ENCODE measurements at regions not wholly inside any gene's neighbourhood (a gene's known extent, or its start where the extent isn't known, plus 50 kb on each side); places are given as distances from the start of the nearest gene placed in this dataset.

- TF ChIP-seq CTCF (IDR thresholded peaks at IDR 0.05; ENCODE audit: low read depth, low read length, poor library complexity, severe bottlenecking): no peak
- no peak for TF ChIP-seq EZH2phosphoT487 (IDR thresholded peaks at IDR 0.05; ENCODE audit: borderline replicate concordance, low read length)
These were observed 347.8 kb upstream of the FRG1 start for GRCh38 chr4:189592890-189593289.

Data from DOHH2 (cell line).